ENCODE measurements at regions not wholly inside any gene's neighbourhood (a gene's known extent, or its start where the extent isn't known, plus 50 kb on each side); places are given as distances from the start of the nearest gene placed in this dataset.

DNA sequence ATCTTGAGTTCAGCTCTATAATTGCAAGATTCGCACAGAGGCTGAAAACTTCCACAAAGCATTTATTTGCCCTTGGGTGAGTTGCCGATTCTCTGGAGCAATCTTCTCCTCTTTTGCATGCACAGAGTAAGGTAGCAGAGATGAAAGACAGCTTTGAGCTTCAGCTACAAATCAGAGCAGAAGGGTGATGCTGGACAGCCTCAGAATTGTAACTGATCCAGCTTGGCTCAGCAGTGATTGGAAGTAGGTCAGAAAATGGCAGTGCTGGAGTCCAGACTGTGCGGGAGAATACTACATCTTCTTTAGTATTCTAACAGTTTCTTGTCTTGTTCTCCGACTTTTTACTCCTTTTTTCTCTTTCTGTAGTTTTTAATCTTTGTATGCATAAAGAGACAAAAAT is 55.4 kb upstream of the CDC14C start:
- no peak overlapping the region for H3K4me3 ChIP-seq (ENCODE audit: low read depth in 2 of 2, low read length in 2 of 2)
- DNase-seq (ENCODE audit: low read depth, low spot score): no peak
- intact Hi-C loops (cut with micrococcal nuclease; ENCODE audit: unreplicated experiment): no loop called here
- POLR2A ChIA-PET: no interaction called here
- in situ Hi-C loops (cut with HindIII; ENCODE audit: low pct_unique_long_range_greater_than_20kb, low sequenced_read_pairs): no loop called here
- no peaks in the 10 kb centered on the region for H3K36me3 ChIP-seq (ENCODE audit: control insufficient read depth, insufficient read depth, low read length)
- TF ChIP-seq POLR2AphosphoS5 (IDR thresholded peaks at IDR 0.05; ENCODE audit: low read depth, low read length) (no peak), SIN3A (IDR thresholded peaks at IDR 0.05; ENCODE audit: borderline replicate concordance, insufficient read depth, low read depth, low read length) (no peak), TCF7L2 (IDR thresholded peaks at IDR 0.05; ENCODE audit: low read depth, low read length) (no peak)
- TF ChIP-seq, protein P1, sequence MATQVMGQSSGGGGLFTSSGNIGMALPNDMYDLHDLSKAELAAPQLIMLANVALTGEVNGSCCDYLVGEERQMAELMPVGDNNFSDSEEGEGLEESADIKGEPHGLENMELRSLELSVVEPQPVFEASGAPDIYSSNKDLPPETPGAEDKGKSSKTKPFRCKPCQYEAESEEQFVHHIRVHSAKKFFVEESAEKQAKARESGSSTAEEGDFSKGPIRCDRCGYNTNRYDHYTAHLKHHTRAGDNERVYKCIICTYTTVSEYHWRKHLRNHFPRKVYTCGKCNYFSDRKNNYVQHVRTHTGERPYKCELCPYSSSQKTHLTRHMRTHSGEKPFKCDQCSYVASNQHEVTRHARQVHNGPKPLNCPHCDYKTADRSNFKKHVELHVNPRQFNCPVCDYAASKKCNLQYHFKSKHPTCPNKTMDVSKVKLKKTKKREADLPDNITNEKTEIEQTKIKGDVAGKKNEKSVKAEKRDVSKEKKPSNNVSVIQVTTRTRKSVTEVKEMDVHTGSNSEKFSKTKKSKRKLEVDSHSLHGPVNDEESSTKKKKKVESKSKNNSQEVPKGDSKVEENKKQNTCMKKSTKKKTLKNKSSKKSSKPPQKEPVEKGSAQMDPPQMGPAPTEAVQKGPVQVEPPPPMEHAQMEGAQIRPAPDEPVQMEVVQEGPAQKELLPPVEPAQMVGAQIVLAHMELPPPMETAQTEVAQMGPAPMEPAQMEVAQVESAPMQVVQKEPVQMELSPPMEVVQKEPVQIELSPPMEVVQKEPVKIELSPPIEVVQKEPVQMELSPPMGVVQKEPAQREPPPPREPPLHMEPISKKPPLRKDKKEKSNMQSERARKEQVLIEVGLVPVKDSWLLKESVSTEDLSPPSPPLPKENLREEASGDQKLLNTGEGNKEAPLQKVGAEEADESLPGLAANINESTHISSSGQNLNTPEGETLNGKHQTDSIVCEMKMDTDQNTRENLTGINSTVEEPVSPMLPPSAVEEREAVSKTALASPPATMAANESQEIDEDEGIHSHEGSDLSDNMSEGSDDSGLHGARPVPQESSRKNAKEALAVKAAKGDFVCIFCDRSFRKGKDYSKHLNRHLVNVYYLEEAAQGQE (IDR thresholded peaks at IDR 0.05; ENCODE audit: insufficient read depth in 1 of 2, low read depth in 2 of 2, low read length in 1 of 2): no peak
- TF ChIP-seq, protein P2, sequence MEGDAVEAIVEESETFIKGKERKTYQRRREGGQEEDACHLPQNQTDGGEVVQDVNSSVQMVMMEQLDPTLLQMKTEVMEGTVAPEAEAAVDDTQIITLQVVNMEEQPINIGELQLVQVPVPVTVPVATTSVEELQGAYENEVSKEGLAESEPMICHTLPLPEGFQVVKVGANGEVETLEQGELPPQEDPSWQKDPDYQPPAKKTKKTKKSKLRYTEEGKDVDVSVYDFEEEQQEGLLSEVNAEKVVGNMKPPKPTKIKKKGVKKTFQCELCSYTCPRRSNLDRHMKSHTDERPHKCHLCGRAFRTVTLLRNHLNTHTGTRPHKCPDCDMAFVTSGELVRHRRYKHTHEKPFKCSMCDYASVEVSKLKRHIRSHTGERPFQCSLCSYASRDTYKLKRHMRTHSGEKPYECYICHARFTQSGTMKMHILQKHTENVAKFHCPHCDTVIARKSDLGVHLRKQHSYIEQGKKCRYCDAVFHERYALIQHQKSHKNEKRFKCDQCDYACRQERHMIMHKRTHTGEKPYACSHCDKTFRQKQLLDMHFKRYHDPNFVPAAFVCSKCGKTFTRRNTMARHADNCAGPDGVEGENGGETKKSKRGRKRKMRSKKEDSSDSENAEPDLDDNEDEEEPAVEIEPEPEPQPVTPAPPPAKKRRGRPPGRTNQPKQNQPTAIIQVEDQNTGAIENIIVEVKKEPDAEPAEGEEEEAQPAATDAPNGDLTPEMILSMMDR (IDR thresholded peaks at IDR 0.05): no peak
- no peak for ATAC-seq
- BruUV-seq (replicated peaks): no TSS peak
- H3K27ac ChIP-seq (ENCODE audit: low read length): no peak overlapping the region
- H3K4me1 ChIP-seq (ENCODE audit: control insufficient read depth, insufficient read depth, low read length): no peaks in the 10 kb centered on the region
- H3K9me3 ChIP-seq (ENCODE audit: control insufficient read depth, insufficient read depth, low read depth, low read length): no peaks in the 10 kb centered on the region
- no peaks in the 10 kb centered on the region for H3K27me3 ChIP-seq (ENCODE audit: control insufficient read depth, insufficient read depth, low read length)
- CTCF ChIA-PET: no interaction called here

GRCh38 chr7:48872548-48872947 is 51.8 kb upstream of the CDC14C start:
- POLR2A ChIA-PET: no interaction called here
- intact Hi-C loops (cut with micrococcal nuclease; ENCODE audit: unreplicated experiment): no loop called here
- TF ChIP-seq TCF7L2 (IDR thresholded peaks at IDR 0.05; ENCODE audit: low read depth, low read length): no peak
- TF ChIP-seq, protein P1 (IDR thresholded peaks at IDR 0.05; ENCODE audit: insufficient read depth in 1 of 2, low read depth in 2 of 2, low read length in 1 of 2): peak in 1 of 2 experiments; percentile 55; a peak in 1 of 4 replicates
- no peaks in the 10 kb centered on the region for H3K36me3 ChIP-seq (ENCODE audit: control insufficient read depth, insufficient read depth, low read length)
- H3K4me1 ChIP-seq (ENCODE audit: control insufficient read depth, insufficient read depth, low read length): 0 out of 2 replicates have a peak, but pooled peaks cover 2% of the 10 kb centered on the region
- H3K4me3 ChIP-seq (ENCODE audit: low read depth in 2 of 2, low read length in 2 of 2): no peak overlapping the region
- no peak for ATAC-seq
- no peaks in the 10 kb centered on the region for H3K27me3 ChIP-seq (ENCODE audit: control insufficient read depth, insufficient read depth, low read length)
- CTCF ChIA-PET: no interaction called here
- in situ Hi-C loops (cut with HindIII; ENCODE audit: low pct_unique_long_range_greater_than_20kb, low sequenced_read_pairs): no loop called here
- H3K9me3 ChIP-seq (ENCODE audit: control insufficient read depth, insufficient read depth, low read depth, low read length): no peaks in the 10 kb centered on the region
- no peak for DNase-seq (ENCODE audit: low read depth, low spot score)
- BruUV-seq (replicated peaks): no TSS peak
- H3K27ac ChIP-seq (ENCODE audit: low read length): no peak overlapping the region

Data from Panc1 (cell line).